OCI-LY1 (cell line): ENCODE measurements at regions not wholly inside any gene's neighbourhood (a gene's known extent, or its start where the extent isn't known, plus 50 kb on each side); places are given as distances from the start of the nearest gene placed in this dataset.

ENCODE experiments used
- H2AFZ ChIP-seq: fragments of 200-600 bp; sonication (generic), shearing (Covaris generic); 2 replicates; pipeline ENCODE4 v1.6.0; 2014; ENCODE audit warnings: antibody characterized with exemption, mild to moderate bottlenecking, low read length
- H3F3A ChIP-seq: fragments of 200-600 bp; sonication (generic), shearing (Covaris generic); 2 replicates; pipeline ENCODE4 v1.6.0; 2014; ENCODE audit warnings: mild to moderate bottlenecking, antibody characterized with exemption, low read length, moderate library complexity; ENCODE audit not compliant: insufficient read depth
- H3K27ac ChIP-seq: fragments of 200-600 bp; sonication (generic); 2 replicates; pipeline ENCODE4 v1.5.1; 2014; ENCODE audit warnings: low read length, mixed run types, mild to moderate bottlenecking, low read depth; ENCODE audit not compliant: poor library complexity, severe bottlenecking
- H3K27me3 ChIP-seq: fragments of 200-600 bp; sonication (generic); 2 replicates; pipeline ENCODE4 v1.6.0; 2014; ENCODE audit warnings: antibody characterized with exemption, mild to moderate bottlenecking, low read length, moderate library complexity; ENCODE audit not compliant: insufficient read depth
- H3K36me3 ChIP-seq: fragments of 200-600 bp; sonication (generic); 2 replicates; pipeline ENCODE4 v1.6.1; 2014; ENCODE audit warnings: mild to moderate bottlenecking, antibody characterized with exemption, low read length, moderate library complexity, mixed read lengths; ENCODE audit not compliant: insufficient read depth
- H3K4me1 ChIP-seq: fragments of 200-600 bp; sonication (generic); 2 replicates; pipeline ENCODE4 v1.5.1; 2014; ENCODE audit warnings: mild to moderate bottlenecking, low read length, moderate library complexity; ENCODE audit not compliant: insufficient read depth, severe bottlenecking
- H3K4me2 ChIP-seq: fragments of 200-600 bp; sonication (generic), shearing (Covaris generic); 2 replicates; pipeline ENCODE4 v1.6.1; 2014; ENCODE audit warnings: low read length
- H3K4me3 ChIP-seq: fragments of 200-600 bp; sonication (generic); 2 replicates; pipeline ENCODE4 v1.5.1; 2014; ENCODE audit warnings: low read length, low read depth, mild to moderate bottlenecking, mixed read lengths; ENCODE audit not compliant: poor library complexity, severe bottlenecking
- H3K79me2 ChIP-seq: fragments of 200-600 bp; shearing (Covaris generic); 2 replicates; pipeline ENCODE4 v1.6.1; 2016; ENCODE audit warnings: mixed run types, low read length, mixed read lengths; ENCODE audit not compliant: insufficient read depth
- H3K9ac ChIP-seq: fragments of 200-600 bp; sonication (generic), shearing (Covaris generic); 2 replicates; pipeline ENCODE4 v1.6.1; 2014; ENCODE audit warnings: mild to moderate bottlenecking, low read length, mixed read lengths
- H3K9me2 ChIP-seq: fragments of 200-600 bp; sonication (generic), shearing (Covaris generic); 2 replicates; pipeline ENCODE4 v1.6.1; 2014; ENCODE audit warnings: low read depth, mild to moderate bottlenecking, low read length, mixed read lengths
- H3K9me3 ChIP-seq: fragments of 200-600 bp; shearing (Covaris generic); 2 replicates; pipeline ENCODE4 v1.6.1; 2014; ENCODE audit warnings: low read length, mixed read lengths
- H4K20me1 ChIP-seq: fragments of 200-600 bp; sonication (generic), shearing (Covaris generic); 2 replicates; pipeline ENCODE4 v1.6.0; 2016; ENCODE audit warnings: mild to moderate bottlenecking, low read length; ENCODE audit not compliant: insufficient read depth
- CTCF ChIP-seq: fragments of 200-600 bp; sonication (generic), shearing (Covaris generic); IDR thresholded peaks from 2 replicates; pipeline ENCODE4 v1.5.1; 2017; ENCODE audit warnings: mild to moderate bottlenecking, antibody characterized with exemption, low read length, moderate library complexity, mixed read lengths
- EZH2 ChIP-seq: fragments of 200-600 bp; sonication (generic), shearing (Covaris generic); IDR thresholded peaks from 2 replicates; pipeline ENCODE4 v1.8.0; 2017; ENCODE audit warnings: borderline replicate concordance, mixed run types, mild to moderate bottlenecking, antibody characterized with exemption, low read length, moderate library complexity, mixed read lengths

- H3K27me3 ChIP-seq: 0 out of 2 replicates have a peak, but pooled peaks cover 5% of the 10 kb centered on the region
- H3K4me1 ChIP-seq: no peaks in the 10 kb centered on the region
- no peaks in the 10 kb centered on the region for H3K9me2 ChIP-seq
- TF ChIP-seq EZH2: no peak
- TF ChIP-seq CTCF: peak; percentile 25; the same call in 1 of the 2 replicates
- H3F3A ChIP-seq: no peaks in the 10 kb centered on the region
- no peaks in the 10 kb centered on the region for H3K9me3 ChIP-seq
- H3K9ac ChIP-seq: no peak overlapping the region
- H3K79me2 ChIP-seq: no peaks in the 10 kb centered on the region
- H4K20me1 ChIP-seq: no peaks in the 10 kb centered on the region
- H3K36me3 ChIP-seq: no peaks in the 10 kb centered on the region
- no peak overlapping the region for H2AFZ ChIP-seq
- no peak overlapping the region for H3K4me2 ChIP-seq
- H3K4me3 ChIP-seq: no peak overlapping the region
- no peak overlapping the region for H3K27ac ChIP-seq
These were observed 72.0 kb upstream of the IQSEC1 start for GRCh38 chr3:13145131-13145825.

- H2AFZ ChIP-seq: no peak overlapping the region
- H3K79me2 ChIP-seq: no peaks in the 10 kb centered on the region
- no peak overlapping the region for H3K27ac ChIP-seq
- no peak overlapping the region for H3K4me2 ChIP-seq
- no peaks in the 10 kb centered on the region for H3K36me3 ChIP-seq
- no peaks in the 10 kb centered on the region for H4K20me1 ChIP-seq
- no peak overlapping the region for H3K9ac ChIP-seq
- H3K9me2 ChIP-seq: no peaks in the 10 kb centered on the region
- H3K4me3 ChIP-seq: no peak overlapping the region
- no peaks in the 10 kb centered on the region for H3F3A ChIP-seq
- H3K4me1 ChIP-seq: no peaks in the 10 kb centered on the region
- no peaks in the 10 kb centered on the region for H3K9me3 ChIP-seq
- 0 out of 2 replicates have a peak, but pooled peaks cover 5% of the 10 kb centered on the region for H3K27me3 ChIP-seq
- TF ChIP-seq CTCF (no peak), EZH2 (no peak)
These were observed 71.2 kb upstream of the IQSEC1 start for GRCh38 chr3:13144163-13145023.

GRCh38 chr3:13143381-13144004 lies 70.3 kb upstream of the IQSEC1 start:
- Histone ChIP-seq H4K20me1 (no peaks in the 10 kb centered on the region), H3K9me3 (no peaks in the 10 kb centered on the region), H3K9ac (no peak overlapping the region), H3K79me2 (no peaks in the 10 kb centered on the region), H3K36me3 (no peaks in the 10 kb centered on the region), H3K4me2 (no peak overlapping the region), H3K27ac (no peak overlapping the region), H3K9me2 (no peaks in the 10 kb centered on the region), H3K4me1 (no peaks in the 10 kb centered on the region), H3K4me3 (no peak overlapping the region), H2AFZ (no peak overlapping the region), H3K27me3 (0 out of 2 replicates have a peak, but pooled peaks cover 5% of the 10 kb centered on the region), H3F3A (no peaks in the 10 kb centered on the region)
- no peak for TF ChIP-seq EZH2
